Mesendoderm (in vitro differentiated cells): ENCODE measurements at regions not wholly inside any gene's neighbourhood (a gene's known extent, or its start where the extent isn't known, plus 50 kb on each side); places are given as distances from the start of the nearest gene placed in this dataset.

Experiments
- DNase-seq: peaks from one replicate; pipeline ENCODE4 v3.0.0; 2013
- H2AK5ac ChIP-seq: 2 replicates; pipeline ENCODE4 v1.6.1; 2013; ENCODE audit warnings: low read length, inconsistent platforms
- H2BK120ac ChIP-seq: 2 replicates; pipeline ENCODE4 v1.6.1; 2013; ENCODE audit warnings: low read depth, mild to moderate bottlenecking, low read length, moderate library complexity, mixed read lengths
- H2BK15ac ChIP-seq: replicated peaks from 2 replicates; pipeline ENCODE4 v1.6.1; 2013; ENCODE audit warnings: low read depth, mild to moderate bottlenecking, moderate library complexity
- H2BK5ac ChIP-seq: 2 replicates; pipeline ENCODE4 v1.6.1; 2013; ENCODE audit warnings: low read length, inconsistent platforms
- H3K18ac ChIP-seq: 2 replicates; pipeline ENCODE4 v1.6.1; 2013; ENCODE audit warnings: mild to moderate bottlenecking, low read length, mixed read lengths
- H3K23ac ChIP-seq: one replicate; pipeline ENCODE4 v1.6.1; 2013; ENCODE audit warnings: low read length
- H3K27ac ChIP-seq: 2 replicates; pipeline ENCODE4 v1.5.1; 2013; ENCODE audit warnings: low read depth, mild to moderate bottlenecking, inconsistent platforms, low read length, moderate library complexity
- H3K27me3 ChIP-seq: 2 replicates; pipeline ENCODE4 v1.6.1; 2013; ENCODE audit warnings: low read length, control low read depth, mild to moderate bottlenecking, inconsistent platforms; ENCODE audit not compliant: insufficient read depth, poor library complexity
- H3K36me3 ChIP-seq: 2 replicates; pipeline ENCODE4 v1.6.1; 2013; ENCODE audit warnings: low read length, inconsistent platforms; ENCODE audit not compliant: control insufficient read depth, insufficient read depth
- H3K4ac ChIP-seq: one replicate; pipeline ENCODE4 v1.6.1; 2013; ENCODE audit warnings: low read depth, mild to moderate bottlenecking, low read length, moderate library complexity
- H3K4me1 ChIP-seq: 2 replicates; pipeline ENCODE4 v1.6.1; 2013; ENCODE audit warnings: low read depth, low read length, inconsistent platforms; ENCODE audit not compliant: control insufficient read depth
- H3K4me2 ChIP-seq: 2 replicates; pipeline ENCODE4 v1.6.1; 2013; ENCODE audit warnings: low read length
- H3K4me3 ChIP-seq: 2 replicates; pipeline ENCODE4 v1.5.1; 2013; ENCODE audit warnings: mild to moderate bottlenecking, low read length
- H3K56ac ChIP-seq: one replicate; pipeline ENCODE4 v1.6.1; 2013; ENCODE audit warnings: low read length
- H3K79me1 ChIP-seq: 2 replicates; pipeline ENCODE4 v1.6.1; 2013; ENCODE audit warnings: low read length, inconsistent platforms
- H3K79me2 ChIP-seq: 2 replicates; pipeline ENCODE4 v1.6.1; 2013; ENCODE audit warnings: mild to moderate bottlenecking, low read length; ENCODE audit not compliant: control insufficient read depth, insufficient read depth
- H3K9ac ChIP-seq: 2 replicates; pipeline ENCODE4 v1.6.1; 2013; ENCODE audit warnings: low read length, inconsistent platforms
- H4K5ac ChIP-seq: one replicate; pipeline ENCODE4 v1.6.1; 2013; ENCODE audit warnings: low read length
- H4K8ac ChIP-seq: one replicate; pipeline ENCODE4 v1.6.1; 2013; ENCODE audit warnings: low read depth, mild to moderate bottlenecking, control low read depth, low read length, moderate library complexity
- WGBS: extraction: QIAGEN DNeasy Blood & Tissue Kit; methylation state at CpG from one replicate; pipeline ENCODE4 v1.1.7; 2013; ENCODE audit warnings: low lambda C conversion rate, missing lambda C conversion rate; ENCODE audit not compliant: insufficient coverage; ENCODE audit errors: extremely low coverage; 5-methylcytosine and 5-hydroxymethylcytosine counted together

- Histone ChIP-seq H2BK15ac (no peak overlapping the region), H3K4me2 (no peak overlapping the region), H3K23ac (no peak overlapping the region), H3K36me3 (no peaks in the 10 kb centered on the region), H3K27me3 (no peaks in the 10 kb centered on the region), H3K79me2 (no peaks in the 10 kb centered on the region), H2AK5ac (no peak overlapping the region), H3K56ac (no peak overlapping the region), H3K27ac (no peak overlapping the region), H2BK5ac (no peak overlapping the region), H3K79me1 (no peaks in the 10 kb centered on the region), H4K8ac (no peak overlapping the region), H3K9ac (no peak overlapping the region), H3K4ac (no peak overlapping the region), H4K5ac (no peak overlapping the region), H3K4me1 (peaks cover 2% of the 10 kb centered on the region), H2BK120ac (no peak overlapping the region), H3K4me3 (no peak overlapping the region), H3K18ac (no peak overlapping the region)
- WGBS: no CpG with 5 or more reads among the region's 4 CpGs
- DNase-seq: peak; percentile 49
Measured at GRCh38 chr2:41907771-41908207, 140.0 kb upstream of the PKDCC start.

- no peak overlapping the region for H3K23ac ChIP-seq
- H3K4me1 ChIP-seq: peaks cover 2% of the 10 kb centered on the region
- H3K27me3 ChIP-seq: no peaks in the 10 kb centered on the region
- H3K36me3 ChIP-seq: no peaks in the 10 kb centered on the region
- no peak for DNase-seq
- H2BK120ac ChIP-seq: no peak overlapping the region
- no peak overlapping the region for H3K4me2 ChIP-seq
- no peak overlapping the region for H4K5ac ChIP-seq
- no peak overlapping the region for H3K4me3 ChIP-seq
- no peaks in the 10 kb centered on the region for H3K79me1 ChIP-seq
- no peaks in the 10 kb centered on the region for H3K79me2 ChIP-seq
- H3K4ac ChIP-seq: no peak overlapping the region
- no peak overlapping the region for H3K18ac ChIP-seq
- H2BK5ac ChIP-seq: no peak overlapping the region
- no peak overlapping the region for H3K9ac ChIP-seq
- H3K56ac ChIP-seq: no peak overlapping the region
- no peak overlapping the region for H4K8ac ChIP-seq
- no peak overlapping the region for H2BK15ac ChIP-seq
- H3K27ac ChIP-seq: no peak overlapping the region
- no peak overlapping the region for H2AK5ac ChIP-seq
Measured at GRCh38 chr2:41908349-41908748, 139.5 kb upstream of the PKDCC start.

- no peak overlapping the region for H3K56ac ChIP-seq
- no peak overlapping the region for H4K8ac ChIP-seq
- H3K36me3 ChIP-seq: no peaks in the 10 kb centered on the region
Measured at GRCh38 chr2:41909584-41909983, 138.2 kb upstream of the PKDCC start.

GRCh38 chr2:41910126-41910525, 137.7 kb upstream of the PKDCC start:
- Histone ChIP-seq H4K5ac (no peak overlapping the region), H2BK120ac (no peak overlapping the region), H3K4ac (no peak overlapping the region), H3K79me1 (no peaks in the 10 kb centered on the region), H2AK5ac (no peak overlapping the region), H3K4me2 (no peak overlapping the region), H3K18ac (no peak overlapping the region), H3K9ac (no peak overlapping the region), H3K4me3 (no peak overlapping the region), H3K79me2 (no peaks in the 10 kb centered on the region), H2BK15ac (no peak overlapping the region), H3K36me3 (no peaks in the 10 kb centered on the region), H3K27me3 (no peaks in the 10 kb centered on the region), H3K27ac (no peak overlapping the region), H3K4me1 (peaks cover 2% of the 10 kb centered on the region), H2BK5ac (no peak overlapping the region), H3K23ac (no peak overlapping the region), H3K56ac (no peak overlapping the region), H4K8ac (no peak overlapping the region)
- DNase-seq: no peak
- WGBS: no CpG with 5 or more reads among the region's 1 CpG

More at GRCh38 chr2:41909584-41909983, 138.2 kb upstream of the PKDCC start:
- Histone ChIP-seq H3K27ac (no peak overlapping the region), H3K27me3 (no peaks in the 10 kb centered on the region), H3K23ac (no peak overlapping the region), H2AK5ac (no peak overlapping the region), H2BK120ac (no peak overlapping the region), H3K79me1 (no peaks in the 10 kb centered on the region), H2BK15ac (no peak overlapping the region), H3K4me2 (no peak overlapping the region), H3K4me1 (peaks cover 2% of the 10 kb centered on the region), H3K4me3 (no peak overlapping the region), H3K79me2 (no peaks in the 10 kb centered on the region), H2BK5ac (no peak overlapping the region), H3K18ac (no peak overlapping the region), H4K5ac (no peak overlapping the region), H3K4ac (no peak overlapping the region), H3K9ac (no peak overlapping the region)
- no CpG with 5 or more reads among the region's 4 CpGs for WGBS
- no peak for DNase-seq

GRCh38 chr2:41911033-41911432, 136.8 kb upstream of the PKDCC start:
- H3K4me2 ChIP-seq: no peak overlapping the region
- no peak overlapping the region for H3K4ac ChIP-seq
- no peak overlapping the region for H3K23ac ChIP-seq
- no peak overlapping the region for H3K27ac ChIP-seq
- no peaks in the 10 kb centered on the region for H3K36me3 ChIP-seq
- peaks cover 2% of the 10 kb centered on the region for H3K4me1 ChIP-seq
- H2AK5ac ChIP-seq: no peak overlapping the region
- H3K56ac ChIP-seq: no peak overlapping the region
- WGBS: no CpG with 5 or more reads among the region's 3 CpGs
- no peak overlapping the region for H2BK5ac ChIP-seq
- no peak overlapping the region for H2BK15ac ChIP-seq
- no peak overlapping the region for H2BK120ac ChIP-seq
- H3K18ac ChIP-seq: no peak overlapping the region
- no peak overlapping the region for H4K5ac ChIP-seq
- no peak overlapping the region for H4K8ac ChIP-seq
- no peaks in the 10 kb centered on the region for H3K27me3 ChIP-seq
- DNase-seq: no peak
- no peak overlapping the region for H3K9ac ChIP-seq
- no peaks in the 10 kb centered on the region for H3K79me2 ChIP-seq
- no peak overlapping the region for H3K4me3 ChIP-seq
- no peaks in the 10 kb centered on the region for H3K79me1 ChIP-seq

- no CpG with 5 or more reads among the region's 3 CpGs for WGBS
- Histone ChIP-seq H3K23ac (no peak overlapping the region), H4K5ac (no peak overlapping the region), H3K4me1 (peaks cover 2% of the 10 kb centered on the region), H3K4ac (no peak overlapping the region), H2BK15ac (no peak overlapping the region), H3K18ac (no peak overlapping the region), H3K9ac (no peak overlapping the region), H3K4me2 (no peak overlapping the region), H2AK5ac (no peak overlapping the region), H4K8ac (no peak overlapping the region), H2BK120ac (no peak overlapping the region), H3K56ac (no peak overlapping the region), H3K27me3 (no peaks in the 10 kb centered on the region), H2BK5ac (no peak overlapping the region), H3K36me3 (no peaks in the 10 kb centered on the region), H3K4me3 (no peak overlapping the region), H3K27ac (no peak overlapping the region), H3K79me1 (no peaks in the 10 kb centered on the region), H3K79me2 (no peaks in the 10 kb centered on the region)
- no peak for DNase-seq
Measured at GRCh38 chr2:41912337-41912736, 135.5 kb upstream of the PKDCC start.
